Gastroesophageal sphincter (tissue), 3 donors: ENCODE measurements at regions not wholly inside any gene's neighbourhood (a gene's known extent, or its start where the extent isn't known, plus 50 kb on each side); places are given as distances from the start of the nearest gene placed in this dataset.

ENCODE experiments used
- POLR2A ChIP-seq, 2 donors: fragments of 450-650 bp; IDR thresholded peaks; one replicate each; pipeline ENCODE4 v1.6.1; 2017; ENCODE audit warnings: antibody characterized with exemption in 2 of 2, mild to moderate bottlenecking in 2 of 2, moderate library complexity in 1 of 2
- POLR2AphosphoS5 ChIP-seq: sonication (generic); formaldehyde crosslinking; IDR thresholded peaks from one replicate; pipeline ENCODE4 v1.6.1; 2017; ENCODE audit warnings: antibody characterized with exemption
- TF ChIP-seq, protein P1 (sequence below), 4 experiments: fragments of 200-600 bp in 2 of 4; fragments of 450-650 bp in 2 of 4; sonication (generic) in 1 of 4; IDR thresholded peaks; one replicate each; pipeline ENCODE4 v1.5.1; 2017 to 2019; ENCODE audit warnings: antibody characterized with exemption in 4 of 4, mild to moderate bottlenecking in 2 of 4, moderate library complexity in 2 of 4

DNA sequence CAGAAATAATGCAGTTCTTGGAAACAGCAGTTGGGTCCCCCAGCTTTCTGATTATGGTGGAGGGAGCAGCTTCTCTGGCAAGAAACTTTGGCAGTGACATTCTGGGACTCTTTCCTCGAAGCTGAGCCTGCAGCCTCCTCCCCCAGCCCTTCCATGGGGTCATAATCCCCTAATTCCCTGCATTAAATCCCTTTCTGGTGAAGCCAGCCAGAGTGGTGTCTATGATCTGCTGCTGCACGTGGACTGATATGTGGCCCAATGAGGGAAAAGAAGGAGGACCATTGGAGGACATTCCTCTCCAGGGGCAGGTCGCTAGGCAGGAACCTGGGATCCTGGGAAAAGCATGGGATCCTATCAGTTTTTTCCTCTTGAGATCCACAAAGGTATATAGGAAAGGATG is 470.5 kb downstream of the RPS24 start:
- TF ChIP-seq, protein P1, sequence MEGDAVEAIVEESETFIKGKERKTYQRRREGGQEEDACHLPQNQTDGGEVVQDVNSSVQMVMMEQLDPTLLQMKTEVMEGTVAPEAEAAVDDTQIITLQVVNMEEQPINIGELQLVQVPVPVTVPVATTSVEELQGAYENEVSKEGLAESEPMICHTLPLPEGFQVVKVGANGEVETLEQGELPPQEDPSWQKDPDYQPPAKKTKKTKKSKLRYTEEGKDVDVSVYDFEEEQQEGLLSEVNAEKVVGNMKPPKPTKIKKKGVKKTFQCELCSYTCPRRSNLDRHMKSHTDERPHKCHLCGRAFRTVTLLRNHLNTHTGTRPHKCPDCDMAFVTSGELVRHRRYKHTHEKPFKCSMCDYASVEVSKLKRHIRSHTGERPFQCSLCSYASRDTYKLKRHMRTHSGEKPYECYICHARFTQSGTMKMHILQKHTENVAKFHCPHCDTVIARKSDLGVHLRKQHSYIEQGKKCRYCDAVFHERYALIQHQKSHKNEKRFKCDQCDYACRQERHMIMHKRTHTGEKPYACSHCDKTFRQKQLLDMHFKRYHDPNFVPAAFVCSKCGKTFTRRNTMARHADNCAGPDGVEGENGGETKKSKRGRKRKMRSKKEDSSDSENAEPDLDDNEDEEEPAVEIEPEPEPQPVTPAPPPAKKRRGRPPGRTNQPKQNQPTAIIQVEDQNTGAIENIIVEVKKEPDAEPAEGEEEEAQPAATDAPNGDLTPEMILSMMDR (IDR thresholded peaks at IDR 0.05): no peak
- TF ChIP-seq POLR2A (IDR thresholded peaks at IDR 0.05) (no peak), POLR2AphosphoS5 (no peak)
